ENCODE measurements at regions not wholly inside any gene's neighbourhood (a gene's known extent, or its start where the extent isn't known, plus 50 kb on each side); places are given as distances from the start of the nearest gene placed in this dataset.

- no peak for TF ChIP-seq CTCF (IDR thresholded peaks at IDR 0.05)
- TF ChIP-seq EZH2 (IDR thresholded peaks at IDR 0.05) = no peak
- no peak for TF ChIP-seq EZH2phosphoT487 (IDR thresholded peaks at IDR 0.05)
These were observed 196.4 kb downstream of the QDPR start for GRCh38 chr4:17315459-17315858.

All from neural progenitor cell (in vitro differentiated cells).